Erythroblast (primary cell): ENCODE measurements at regions not wholly inside any gene's neighbourhood (a gene's known extent, or its start where the extent isn't known, plus 50 kb on each side); places are given as distances from the start of the nearest gene placed in this dataset.

Source experiments
- GATA1 ChIP-seq: IDR thresholded peaks from 2 replicates; pipeline ENCODE4 v1.6.1; 2011; ENCODE audit warnings: low read depth, mild to moderate bottlenecking, control low read depth, low read length, moderate library complexity
- POLR2A ChIP-seq: IDR thresholded peaks from 2 replicates; pipeline ENCODE4 v1.6.1; 2011; ENCODE audit warnings: mild to moderate bottlenecking, low read length

GRCh38 chr2:129902731-129903585, 76.5 kb upstream of the RAB6C start:
- TF ChIP-seq POLR2A, result no peak
- no peak for TF ChIP-seq GATA1
